Loucy (cell line): ENCODE measurements at regions not wholly inside any gene's neighbourhood (a gene's known extent, or its start where the extent isn't known, plus 50 kb on each side); places are given as distances from the start of the nearest gene placed in this dataset.

Experiments
- CTCF ChIP-seq: fragments of 200-600 bp; sonication (generic); conservative IDR thresholded peaks from 2 replicates; pipeline ENCODE4 v1.5.1; 2014; ENCODE audit warnings: mild to moderate bottlenecking, antibody characterized with exemption, low read length
- EZH2phosphoT487 ChIP-seq: fragments of 200-600 bp; IDR thresholded peaks from 2 replicates; pipeline ENCODE4 v1.6.1; 2018; ENCODE audit warnings: antibody characterized with exemption, mild to moderate bottlenecking, moderate library complexity, borderline replicate concordance

- no peak for TF ChIP-seq CTCF
- TF ChIP-seq EZH2phosphoT487, result no peak
Observed at GRCh38 chr6:67497749-67498148, 1137.3 kb upstream of the ADGRB3 start.
